Peyer's patch (tissue), 4 donors: ENCODE measurements at regions not wholly inside any gene's neighbourhood (a gene's known extent, or its start where the extent isn't known, plus 50 kb on each side); places are given as distances from the start of the nearest gene placed in this dataset.

Experiments used
- CTCF ChIP-seq, 6 experiments: fragments of 450-650 bp in 4 of 6; fragments of 200-600 bp in 2 of 6; sonication (generic) in 1 of 6; IDR thresholded peaks; one replicate each; pipeline ENCODE4 v1.5.1; 2017 to 2019; ENCODE audit warnings: antibody characterized with exemption in 6 of 6, mild to moderate bottlenecking in 3 of 6, moderate library complexity in 1 of 6
- POLR2A ChIP-seq, 2 donors: fragments of 450-650 bp; IDR thresholded peaks; one replicate each; pipeline ENCODE4 v1.5.1; 2017; ENCODE audit warnings: antibody characterized with exemption in 2 of 2, mild to moderate bottlenecking in 2 of 2, moderate library complexity in 2 of 2

- TF ChIP-seq POLR2A (IDR thresholded peaks at IDR 0.05) (no peak), CTCF (IDR thresholded peaks at IDR 0.05) (no peak)
Measured at GRCh38 chr15:81475926-81476325, 101.9 kb upstream of the TMC3 start.
